GM21717 (cell line): ENCODE measurements at regions not wholly inside any gene's neighbourhood (a gene's known extent, or its start where the extent isn't known, plus 50 kb on each side); places are given as distances from the start of the nearest gene placed in this dataset.
"Not testable (repeated sequence)": the region's sequence is repeated elsewhere in the genome, so short reads cannot be mapped to it uniquely, and the experiment has no call there.

Source experiments
- ATAC-seq: cut with Tn5 transposase; IDR thresholded peaks from one replicate; pipeline ENCODE4 v1.9.1; 2021; ENCODE audit warnings: mild to moderate bottlenecking, moderate library complexity; ENCODE audit not compliant: unreplicated experiment

- no peak for ATAC-seq
These were observed 147.8 kb upstream of the POGK start for GRCh38 chr1:166691476-166691875.

GRCh38 chr1:166692346-166692745 is 146.9 kb upstream of the POGK start:
- no peak for ATAC-seq

GRCh38 chr1:166693158-166693557 is 146.1 kb upstream of the POGK start:
- no peak for ATAC-seq

GRCh38 chr1:166693673-166694297 is 145.5 kb upstream of the POGK start:
- no peak for ATAC-seq

GRCh38 chr1:166695115-166695514 is 144.2 kb upstream of the POGK start:
- ATAC-seq: no peak

- not testable (repeated sequence) for ATAC-seq
These were observed 143.4 kb upstream of the POGK start for GRCh38 chr1:166695834-166696233.

- ATAC-seq: no peak
These were observed 140.5 kb upstream of the POGK start for GRCh38 chr1:166698771-166699170.

- ATAC-seq: no peak
These were observed 139.7 kb upstream of the POGK start for GRCh38 chr1:166699613-166700012.

GRCh38 chr1:166700696-166701095 is 138.6 kb upstream of the POGK start:
- ATAC-seq: no peak

GRCh38 chr1:166701603-166702100 is 137.6 kb upstream of the POGK start:
- ATAC-seq: no peak

GRCh38 chr1:166703141-166703540 is 136.1 kb upstream of the POGK start:
- no peak for ATAC-seq

GRCh38 chr1:166703726-166704462 is 135.4 kb upstream of the POGK start:
- no peak for ATAC-seq

- no peak for ATAC-seq
These were observed 133.6 kb upstream of the POGK start for GRCh38 chr1:166705376-166706289.

GRCh38 chr1:166716620-166717019 is 122.7 kb upstream of the POGK start:
- no peak for ATAC-seq

GRCh38 chr1:166721145-166721544 is 118.1 kb upstream of the POGK start:
- no peak for ATAC-seq

GRCh38 chr1:166730299-166730888 is 108.9 kb upstream of the POGK start:
- ATAC-seq: no peak

- no peak for ATAC-seq
These were observed 101.1 kb upstream of the POGK start for GRCh38 chr1:166738140-166738539.

GRCh38 chr1:166738873-166739272 is 100.4 kb upstream of the POGK start:
- no peak for ATAC-seq

GRCh38 chr1:166740668-166741276 is 98.5 kb upstream of the POGK start:
- no peak for ATAC-seq

- no peak for ATAC-seq
These were observed 76.0 kb upstream of the POGK start for GRCh38 chr1:166763318-166763717.

- no peak for ATAC-seq
These were observed 72.3 kb upstream of the POGK start for GRCh38 chr1:166766942-166767341.
